ENCODE measurements at regions not wholly inside any gene's neighbourhood (a gene's known extent, or its start where the extent isn't known, plus 50 kb on each side); places are given as distances from the start of the nearest gene placed in this dataset.

DNA sequence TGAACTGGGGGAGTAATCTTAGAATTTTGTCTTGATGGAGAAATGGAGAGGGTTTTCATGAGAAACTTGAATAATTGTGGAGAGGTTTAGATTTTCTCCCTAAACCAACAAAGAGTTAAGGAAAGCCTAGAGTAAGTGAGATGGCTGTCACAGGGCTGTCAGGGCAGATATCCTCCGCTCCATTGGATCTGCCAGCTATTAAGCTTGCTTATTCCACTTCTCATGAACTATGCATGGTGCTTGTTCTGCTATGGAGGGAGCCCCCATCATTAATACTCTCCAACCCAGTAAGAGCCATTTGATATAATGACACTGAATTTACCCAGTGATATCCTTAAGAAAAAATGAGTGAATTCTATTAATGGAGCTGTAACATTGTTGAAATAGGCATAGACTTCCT is 342.8 kb upstream of the MTNR1B start:
- DNase-seq = no peak
- intact Hi-C loops (cut with DNase I, micrococcal nuclease) = no loop called here

DNA sequence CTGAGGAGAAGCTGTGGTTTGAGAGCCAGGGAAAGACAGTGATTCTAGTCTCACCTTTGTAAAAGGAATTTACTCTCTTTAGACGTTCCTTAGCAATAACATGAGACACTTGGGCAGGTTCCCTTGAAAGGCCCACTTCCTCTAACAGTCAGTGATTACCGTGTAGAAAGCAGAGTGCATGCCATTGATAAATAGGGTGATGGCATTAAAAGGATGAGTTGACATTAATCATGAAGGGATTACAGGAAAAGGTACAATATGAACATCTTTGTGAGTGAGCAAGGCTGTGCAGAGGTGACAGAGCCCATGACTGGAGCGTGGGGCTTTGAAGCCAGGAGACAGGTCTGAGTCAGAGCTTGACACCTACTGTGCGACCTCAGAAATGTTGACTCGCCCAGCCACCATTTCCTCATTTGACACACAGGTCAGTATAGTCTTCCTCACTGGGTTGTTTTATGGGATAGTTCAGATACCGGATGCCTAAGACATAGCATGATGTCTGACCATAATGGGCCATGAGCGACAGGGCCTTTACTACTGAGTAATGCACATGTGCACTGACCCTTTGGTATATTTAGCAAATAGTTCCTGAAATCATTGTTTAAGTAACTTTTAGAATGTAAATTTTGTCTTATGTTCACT is 341.7 kb upstream of the MTNR1B start:
- intact Hi-C loops (cut with DNase I, micrococcal nuclease) = no loop called here
- no peak for DNase-seq
- ATAC-seq = no peak

More for the DNA sequence above, 342.8 kb upstream of the MTNR1B start:
- ATAC-seq = no peak

DNA sequence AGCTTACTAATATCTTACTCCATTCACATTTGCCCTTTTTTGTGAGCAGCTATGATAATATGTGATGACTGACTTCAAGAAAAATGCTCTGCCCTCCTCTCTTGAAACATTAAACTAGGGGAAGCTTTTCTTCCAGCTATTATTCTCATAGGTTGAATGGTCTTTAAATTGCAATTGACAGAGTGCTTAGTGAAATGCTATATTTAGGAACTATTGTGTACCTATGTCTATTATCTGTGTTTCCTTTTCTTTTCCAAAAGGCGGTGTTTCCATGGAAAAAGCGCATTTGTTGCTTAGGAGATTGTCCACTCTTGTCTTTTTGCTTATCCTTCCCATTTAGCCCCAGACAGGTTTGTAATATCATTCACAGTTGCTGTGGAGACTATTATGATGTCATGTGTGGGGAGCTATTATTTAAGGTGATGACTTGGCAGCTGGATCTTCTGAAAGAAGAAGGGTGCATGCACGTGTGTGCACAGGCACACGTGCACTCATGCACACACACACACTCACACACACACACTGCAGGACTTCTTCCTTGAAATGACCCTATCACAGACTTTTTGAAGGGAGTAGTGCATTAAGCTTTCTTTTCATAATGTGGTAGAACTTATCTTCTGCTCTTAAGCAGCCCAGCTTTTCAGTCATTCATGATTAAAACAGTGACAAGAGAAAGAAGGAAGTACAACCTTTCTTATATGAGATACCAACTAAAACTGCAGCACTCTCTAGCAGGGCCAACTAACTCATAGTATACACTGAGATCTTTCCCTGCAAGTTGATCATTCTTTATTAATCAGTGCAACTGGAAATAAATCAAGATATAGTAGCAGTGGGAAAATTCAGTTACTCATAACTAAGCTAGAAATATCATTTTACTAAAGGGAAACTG is 340.8 kb upstream of the MTNR1B start:
- intact Hi-C loops (cut with DNase I, micrococcal nuclease) = no loop called here
- ATAC-seq = no peak
- DNase-seq = no peak

- no peak for DNase-seq
- peak; percentile 36 for ATAC-seq
- intact Hi-C loops (cut with DNase I, micrococcal nuclease) = no loop called here
These were observed 337.0 kb upstream of the MTNR1B start for GRCh38 chr11:92632495-92632894.

GRCh38 chr11:92633820-92634219 is 335.6 kb upstream of the MTNR1B start:
- DNase-seq (no peak), ATAC-seq (no peak)
- intact Hi-C loops (cut with DNase I, micrococcal nuclease) = no loop called here

DNA sequence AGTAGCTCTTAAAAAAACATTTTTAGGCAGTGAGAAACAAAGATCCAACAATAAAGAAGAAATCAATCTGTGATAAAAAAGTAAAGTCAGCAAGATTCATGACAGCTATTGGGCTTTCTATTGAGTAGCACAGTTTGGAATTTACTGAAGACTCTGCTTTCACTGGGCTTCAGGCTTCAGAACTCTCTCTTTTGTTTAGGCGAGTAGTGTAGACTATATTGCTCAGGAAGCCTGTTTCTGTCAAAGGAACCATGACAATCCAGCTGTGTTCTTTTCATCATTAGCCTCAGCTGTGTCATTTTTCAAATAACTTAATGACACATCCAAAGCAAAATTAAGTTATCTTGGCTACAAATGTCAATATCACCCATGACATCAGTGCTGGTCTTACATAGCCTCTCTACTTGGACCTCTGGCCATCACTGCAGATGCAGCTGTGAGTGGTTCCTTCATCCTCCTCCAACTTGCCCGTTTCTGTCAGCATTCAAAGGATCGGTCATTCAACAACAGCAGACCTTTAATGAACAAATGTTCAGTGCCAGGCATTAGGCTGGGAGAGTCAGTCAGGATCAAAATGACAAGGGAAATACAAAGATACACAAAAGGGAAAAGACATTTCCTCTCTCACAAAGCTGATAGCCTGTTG is 332.8 kb upstream of the MTNR1B start:
- intact Hi-C loops (cut with DNase I, micrococcal nuclease) = no loop called here
- DNase-seq = no peak
- no peak for ATAC-seq

- no peak for DNase-seq
- ATAC-seq = no peak
- intact Hi-C loops (cut with DNase I, micrococcal nuclease) = no loop called here
These were observed 330.8 kb upstream of the MTNR1B start for GRCh38 chr11:92638678-92639077.

DNA sequence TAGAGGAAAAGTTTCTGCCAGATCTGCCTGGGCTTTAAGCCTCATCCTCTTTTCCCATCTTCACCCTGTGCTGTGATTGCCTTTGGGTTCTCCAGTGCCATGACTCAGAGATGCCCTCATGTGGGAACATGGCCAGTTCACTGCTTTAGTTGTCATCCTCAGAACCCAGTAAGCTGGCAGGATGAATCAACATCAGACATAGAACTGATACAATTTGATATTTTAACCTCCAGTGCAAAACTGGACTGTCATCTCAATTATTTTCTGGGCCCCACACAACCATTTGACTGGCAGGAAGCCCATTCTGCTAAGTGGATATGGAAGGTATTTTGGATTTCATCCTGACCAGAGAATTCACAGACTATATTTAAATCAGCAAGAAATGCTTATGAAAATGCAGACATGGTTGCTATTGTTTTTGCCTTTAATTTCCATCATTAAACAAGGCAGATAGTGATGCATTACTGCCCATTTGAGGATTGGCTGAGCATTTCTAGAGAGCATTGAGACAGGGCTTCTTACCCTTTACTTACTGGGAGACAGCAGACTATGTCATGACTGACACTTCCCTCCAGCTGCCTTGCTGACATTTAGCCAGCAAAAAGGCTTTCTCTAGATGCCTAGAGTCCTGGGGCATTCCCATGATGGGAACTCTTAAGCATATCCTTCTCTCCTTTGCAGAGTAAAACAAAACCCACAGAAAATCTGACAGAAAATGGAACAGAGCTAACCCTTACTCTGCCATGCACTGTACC is 327.1 kb upstream of the MTNR1B start:
- intact Hi-C loops (cut with DNase I, micrococcal nuclease) = no loop called here
- no peak for ATAC-seq
- DNase-seq = no peak

DNA sequence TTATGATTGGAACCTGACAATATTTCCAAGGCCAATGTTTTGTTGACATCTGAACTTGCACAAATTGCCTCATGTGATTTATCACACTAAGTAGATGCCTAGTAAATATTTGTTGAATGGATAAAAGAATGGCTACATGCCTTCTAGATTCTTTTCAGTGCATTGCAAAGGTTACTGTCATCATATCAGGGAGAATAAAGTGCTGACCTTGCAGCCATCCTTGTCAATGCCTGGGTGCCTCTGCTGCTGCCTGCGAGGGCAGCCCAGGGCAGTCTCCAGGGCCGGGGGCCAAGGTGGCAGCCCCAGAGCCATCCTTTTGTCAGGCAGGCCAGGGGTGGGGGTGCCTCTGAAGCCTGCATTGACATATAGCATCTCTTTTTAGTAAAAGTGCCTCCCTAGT is 325.6 kb upstream of the MTNR1B start:
- intact Hi-C loops (cut with DNase I, micrococcal nuclease) = no loop called here
- DNase-seq = no peak

DNA sequence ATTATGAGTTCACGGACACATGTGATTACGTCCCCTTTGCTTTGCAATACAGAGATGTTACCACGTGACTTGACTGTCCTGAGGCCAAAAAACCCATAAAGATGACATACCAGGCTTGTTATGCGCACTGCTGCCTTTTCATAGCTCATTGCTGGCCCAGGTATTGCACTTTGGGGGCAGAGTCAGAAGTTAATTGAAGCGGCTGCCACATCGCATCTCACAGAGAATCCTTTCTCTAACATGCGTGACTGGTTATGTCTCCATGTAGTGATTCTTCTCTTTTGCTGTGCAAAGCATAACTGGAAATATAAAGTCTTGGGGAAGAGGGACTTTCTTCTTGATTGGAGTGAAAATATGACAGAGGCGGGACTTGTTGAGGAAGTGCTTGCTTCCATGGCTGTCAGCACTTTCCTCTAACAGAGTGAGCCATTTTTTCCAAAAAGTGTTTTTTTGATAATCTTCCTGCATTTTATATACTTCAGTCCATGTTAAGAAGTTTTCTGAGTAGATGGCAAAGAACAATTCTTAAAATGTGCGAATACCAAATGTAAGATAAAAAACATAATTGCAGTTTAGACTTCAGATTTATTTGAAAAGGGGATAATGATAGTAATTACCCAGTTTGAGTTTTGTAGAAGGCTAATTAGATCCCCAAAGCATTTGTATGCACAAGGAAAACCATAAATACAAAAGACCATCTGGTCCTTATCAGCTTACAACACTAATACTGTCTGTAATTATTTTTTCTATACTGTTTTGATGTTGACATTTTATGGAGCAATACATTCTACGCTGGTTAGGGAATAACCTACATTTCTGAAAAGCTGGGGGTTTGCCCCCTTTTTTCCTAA is 324.6 kb upstream of the MTNR1B start:
- DNase-seq (no peak), ATAC-seq (no peak)
- intact Hi-C loops (cut with DNase I, micrococcal nuclease) = no loop called here

More for the DNA sequence above, 325.6 kb upstream of the MTNR1B start:
- no peak for ATAC-seq

GRCh38 chr11:92651159-92651558 is 318.3 kb upstream of the MTNR1B start:
- DNase-seq (no peak), ATAC-seq (no peak)
- intact Hi-C loops (cut with DNase I, micrococcal nuclease) = no loop called here

GRCh38 chr11:92653454-92653853 is 316.0 kb upstream of the MTNR1B start:
- intact Hi-C loops (cut with DNase I, micrococcal nuclease) = no loop called here
- ATAC-seq = no peak
- DNase-seq = no peak

- intact Hi-C loops (cut with DNase I, micrococcal nuclease) = no loop called here
- ATAC-seq = no peak
- DNase-seq = no peak
These were observed 312.7 kb upstream of the MTNR1B start for GRCh38 chr11:92656783-92657182.

GRCh38 chr11:92657226-92657625 is 312.2 kb upstream of the MTNR1B start:
- ATAC-seq (no peak), DNase-seq (no peak)
- intact Hi-C loops (cut with DNase I, micrococcal nuclease) = no loop called here

- DNase-seq (no peak), ATAC-seq (no peak)
- intact Hi-C loops (cut with DNase I, micrococcal nuclease) = no loop called here
These were observed 310.7 kb upstream of the MTNR1B start for GRCh38 chr11:92658733-92659132.

- ATAC-seq (no peak), DNase-seq (no peak)
- intact Hi-C loops (cut with DNase I, micrococcal nuclease) = no loop called here
These were observed 309.7 kb upstream of the MTNR1B start for GRCh38 chr11:92659793-92660192.

DNA sequence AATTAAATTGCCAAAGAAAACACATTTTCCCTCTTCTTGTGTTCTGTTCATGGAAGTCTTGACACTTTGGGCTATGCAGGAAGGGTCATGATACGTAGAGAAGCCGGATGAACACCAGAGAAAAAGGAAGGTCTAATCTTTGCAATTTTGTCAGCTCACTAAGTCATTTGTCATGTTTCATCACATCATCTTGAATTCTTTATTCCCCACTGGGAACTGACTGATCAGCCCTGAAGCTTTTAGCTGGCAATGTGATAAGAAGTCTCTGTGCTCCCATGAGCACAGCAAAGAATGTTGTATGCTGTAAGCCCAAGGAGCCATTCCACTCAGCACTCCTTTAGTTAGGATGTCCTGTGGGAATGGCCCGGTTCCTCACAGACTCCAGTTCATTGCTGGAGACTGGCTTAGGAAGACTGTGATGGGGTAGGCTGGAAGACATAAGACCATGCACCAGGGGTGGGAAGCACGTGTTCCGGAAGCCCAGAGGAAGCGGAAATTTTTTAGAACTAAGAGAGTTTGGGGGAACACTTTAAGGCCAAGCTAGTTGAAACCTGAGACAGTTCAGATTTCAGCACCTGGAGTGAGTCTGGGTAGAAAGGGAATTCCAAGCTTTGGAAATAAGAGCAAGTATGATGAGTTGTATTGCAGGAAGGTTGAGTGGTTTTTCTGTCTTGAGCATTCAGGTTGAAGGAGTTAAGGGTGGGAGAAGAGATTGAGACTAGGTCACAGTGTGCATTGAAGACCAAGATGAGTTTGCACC is 306.7 kb upstream of the MTNR1B start:
- intact Hi-C loops (cut with DNase I, micrococcal nuclease) = no loop called here
- ATAC-seq (no peak), DNase-seq (no peak)

GRCh38 chr11:92663539-92663938 is 305.9 kb upstream of the MTNR1B start:
- intact Hi-C loops (cut with DNase I, micrococcal nuclease) = no loop called here
- DNase-seq (no peak), ATAC-seq (no peak)

All from left colon (tissue), 2 donors.